ENCODE measurements at regions not wholly inside any gene's neighbourhood (a gene's known extent, or its start where the extent isn't known, plus 50 kb on each side); places are given as distances from the start of the nearest gene placed in this dataset.

- no peak for TF ChIP-seq EZH2 (IDR thresholded peaks at IDR 0.05; ENCODE audit: borderline replicate concordance, low read depth, low read length, poor library complexity, severe bottlenecking)
- TF ChIP-seq, protein P1, sequence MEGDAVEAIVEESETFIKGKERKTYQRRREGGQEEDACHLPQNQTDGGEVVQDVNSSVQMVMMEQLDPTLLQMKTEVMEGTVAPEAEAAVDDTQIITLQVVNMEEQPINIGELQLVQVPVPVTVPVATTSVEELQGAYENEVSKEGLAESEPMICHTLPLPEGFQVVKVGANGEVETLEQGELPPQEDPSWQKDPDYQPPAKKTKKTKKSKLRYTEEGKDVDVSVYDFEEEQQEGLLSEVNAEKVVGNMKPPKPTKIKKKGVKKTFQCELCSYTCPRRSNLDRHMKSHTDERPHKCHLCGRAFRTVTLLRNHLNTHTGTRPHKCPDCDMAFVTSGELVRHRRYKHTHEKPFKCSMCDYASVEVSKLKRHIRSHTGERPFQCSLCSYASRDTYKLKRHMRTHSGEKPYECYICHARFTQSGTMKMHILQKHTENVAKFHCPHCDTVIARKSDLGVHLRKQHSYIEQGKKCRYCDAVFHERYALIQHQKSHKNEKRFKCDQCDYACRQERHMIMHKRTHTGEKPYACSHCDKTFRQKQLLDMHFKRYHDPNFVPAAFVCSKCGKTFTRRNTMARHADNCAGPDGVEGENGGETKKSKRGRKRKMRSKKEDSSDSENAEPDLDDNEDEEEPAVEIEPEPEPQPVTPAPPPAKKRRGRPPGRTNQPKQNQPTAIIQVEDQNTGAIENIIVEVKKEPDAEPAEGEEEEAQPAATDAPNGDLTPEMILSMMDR (conservative IDR thresholded peaks at IDR 0.05; ENCODE audit: low read depth, low read length), result no peak
These were observed 700.4 kb downstream of the OTOL1 start for GRCh38 chr3:162196964-162197363.

Data from A673 (cell line).